ENCODE measurements at regions not wholly inside any gene's neighbourhood (a gene's known extent, or its start where the extent isn't known, plus 50 kb on each side); places are given as distances from the start of the nearest gene placed in this dataset.

GRCh38 chr5:158226496-158226895 is 367.6 kb upstream of the CLINT1 start:
- TF ChIP-seq CTCF (IDR thresholded peaks at IDR 0.05 in 4 of 5, conservative IDR thresholded peaks at IDR 0.05 in 1 of 5) (no peak), POLR2A (IDR thresholded peaks at IDR 0.05) (no peak)

Measured in gastrocnemius medialis (tissue), 4 donors.